Suprapubic skin (tissue), 4 donors: ENCODE measurements at regions not wholly inside any gene's neighbourhood (a gene's known extent, or its start where the extent isn't known, plus 50 kb on each side); places are given as distances from the start of the nearest gene placed in this dataset.

Experiments
- DNase-seq, 2 donors: peaks; one replicate each; pipeline ENCODE4 v3.0.0-alpha.2; 2019; ENCODE audit warnings: low spot score in 2 of 2
- H3K27ac ChIP-seq: fragments of 200-600 bp; sonication (generic); one replicate; pipeline ENCODE4 v1.5.1; 2019
- H3K27me3 ChIP-seq: fragments of 200-600 bp; sonication (generic); one replicate; pipeline ENCODE4 v1.5.1; 2019
- H3K36me3 ChIP-seq: fragments of 200-600 bp; sonication (generic); one replicate; pipeline ENCODE4 v1.5.1; 2019
- H3K4me1 ChIP-seq: fragments of 200-600 bp; sonication (generic); one replicate; pipeline ENCODE4 v1.5.1; 2019
- H3K4me3 ChIP-seq: fragments of 200-600 bp; sonication (generic); one replicate; pipeline ENCODE4 v1.5.1; 2019; ENCODE audit warnings: mild to moderate bottlenecking
- H3K9me3 ChIP-seq: fragments of 200-600 bp; sonication (generic); one replicate; pipeline ENCODE4 v1.5.1; 2019
- EP300 ChIP-seq: sonication (generic); formaldehyde crosslinking; IDR thresholded peaks from one replicate; pipeline ENCODE4 v1.6.1; 2017; ENCODE audit warnings: antibody characterized with exemption
- POLR2A ChIP-seq, 2 donors: fragments of 450-650 bp; IDR thresholded peaks; one replicate each; pipeline ENCODE4 v1.6.1; 2017; ENCODE audit warnings: antibody characterized with exemption in 2 of 2, mild to moderate bottlenecking in 2 of 2, moderate library complexity in 2 of 2
- POLR2AphosphoS5 ChIP-seq, 3 donors: sonication (generic); formaldehyde crosslinking; IDR thresholded peaks; one replicate each; pipeline ENCODE4 v1.6.1; 2017; ENCODE audit warnings: antibody characterized with exemption in 3 of 3
- WGBS: methylation state at CpG from one replicate; pipeline ENCODE4 v1.1.5; 2018; 5-methylcytosine and 5-hydroxymethylcytosine counted together
- TF ChIP-seq, protein P1 (sequence below), 2 donors: fragments of 200-600 bp in 1 of 2; fragments of 450-650 bp in 1 of 2; sonication (generic) in 1 of 2; IDR thresholded peaks; one replicate each; pipeline ENCODE4 v1.5.1; 2016 to 2019; ENCODE audit warnings: antibody characterized with exemption in 2 of 2, mild to moderate bottlenecking in 1 of 2, moderate library complexity in 1 of 2

DNA sequence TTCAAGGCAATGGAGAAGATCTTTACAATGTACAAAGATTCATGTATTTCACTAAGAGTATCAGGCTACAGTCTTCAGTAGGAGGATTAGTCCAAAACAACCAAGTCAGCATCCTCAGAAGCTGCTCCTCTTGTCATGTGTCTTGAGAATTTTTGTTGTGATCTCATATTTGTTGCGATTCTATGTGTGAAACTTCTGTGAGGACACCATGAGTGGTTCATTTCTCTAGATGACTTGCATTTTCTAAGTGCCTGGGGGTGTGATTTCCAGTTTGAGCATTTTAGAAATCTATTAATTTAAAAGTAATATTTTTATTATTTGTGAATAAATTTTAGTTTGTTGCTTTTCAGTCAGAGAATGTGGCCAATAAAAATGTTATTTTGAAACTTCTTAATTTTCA is 94.5 kb downstream of the RAP2A start:
- Histone ChIP-seq H3K4me3 (no peak overlapping the region), H3K4me1 (no peaks in the 10 kb centered on the region), H3K36me3 (no peaks in the 10 kb centered on the region), H3K9me3 (no peaks in the 10 kb centered on the region), H3K27me3 (no peaks in the 10 kb centered on the region), H3K27ac (no peak overlapping the region)
- 92% methylated on average over 1 of the region's 1 CpG for WGBS
- TF ChIP-seq EP300 (no peak), POLR2A (IDR thresholded peaks at IDR 0.05) (no peak), POLR2AphosphoS5 (IDR thresholded peaks at IDR 0.05) (no peak)
- TF ChIP-seq, protein P1, sequence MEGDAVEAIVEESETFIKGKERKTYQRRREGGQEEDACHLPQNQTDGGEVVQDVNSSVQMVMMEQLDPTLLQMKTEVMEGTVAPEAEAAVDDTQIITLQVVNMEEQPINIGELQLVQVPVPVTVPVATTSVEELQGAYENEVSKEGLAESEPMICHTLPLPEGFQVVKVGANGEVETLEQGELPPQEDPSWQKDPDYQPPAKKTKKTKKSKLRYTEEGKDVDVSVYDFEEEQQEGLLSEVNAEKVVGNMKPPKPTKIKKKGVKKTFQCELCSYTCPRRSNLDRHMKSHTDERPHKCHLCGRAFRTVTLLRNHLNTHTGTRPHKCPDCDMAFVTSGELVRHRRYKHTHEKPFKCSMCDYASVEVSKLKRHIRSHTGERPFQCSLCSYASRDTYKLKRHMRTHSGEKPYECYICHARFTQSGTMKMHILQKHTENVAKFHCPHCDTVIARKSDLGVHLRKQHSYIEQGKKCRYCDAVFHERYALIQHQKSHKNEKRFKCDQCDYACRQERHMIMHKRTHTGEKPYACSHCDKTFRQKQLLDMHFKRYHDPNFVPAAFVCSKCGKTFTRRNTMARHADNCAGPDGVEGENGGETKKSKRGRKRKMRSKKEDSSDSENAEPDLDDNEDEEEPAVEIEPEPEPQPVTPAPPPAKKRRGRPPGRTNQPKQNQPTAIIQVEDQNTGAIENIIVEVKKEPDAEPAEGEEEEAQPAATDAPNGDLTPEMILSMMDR (IDR thresholded peaks at IDR 0.05) = no peak
- DNase-seq = no peak

DNA sequence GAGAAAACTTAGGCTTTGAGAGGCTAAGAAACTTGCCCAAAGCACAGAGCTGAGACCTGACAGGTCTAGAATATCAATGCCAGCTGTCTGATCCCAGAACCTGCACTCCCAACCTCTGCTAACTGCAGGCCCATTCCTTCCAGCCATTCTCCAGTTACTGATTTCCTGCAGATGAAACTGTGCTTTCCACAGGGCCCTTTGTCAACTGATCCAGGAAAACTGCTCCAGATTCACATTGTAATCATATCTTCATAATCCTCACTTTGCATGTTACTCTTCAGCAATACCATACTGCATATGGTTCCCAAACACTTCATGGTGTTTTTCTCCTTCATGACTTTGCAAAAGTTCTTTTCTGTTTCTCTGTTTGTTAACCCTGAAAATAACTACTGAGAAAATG is 100.6 kb downstream of the RAP2A start:
- H3K4me3 ChIP-seq = no peak overlapping the region
- TF ChIP-seq, protein P1 (IDR thresholded peaks at IDR 0.05) = no peak
- TF ChIP-seq POLR2A (IDR thresholded peaks at IDR 0.05) (no peak), POLR2AphosphoS5 (IDR thresholded peaks at IDR 0.05) (no peak), EP300 (no peak)
- H3K27ac ChIP-seq = no peak overlapping the region
- H3K27me3 ChIP-seq = no peaks in the 10 kb centered on the region
- H3K36me3 ChIP-seq = no peaks in the 10 kb centered on the region
- no peaks in the 10 kb centered on the region for H3K9me3 ChIP-seq
- no peaks in the 10 kb centered on the region for H3K4me1 ChIP-seq
- no peak for DNase-seq

- no peak for DNase-seq
- Histone ChIP-seq H3K36me3 (no peaks in the 10 kb centered on the region), H3K4me3 (no peak overlapping the region), H3K4me1 (peaks cover 6% of the 10 kb centered on the region), H3K27me3 (no peaks in the 10 kb centered on the region), H3K27ac (no peak overlapping the region), H3K9me3 (no peaks in the 10 kb centered on the region)
- WGBS = 65% methylated on average over 1 of the region's 1 CpG
- TF ChIP-seq EP300 = no peak
- TF ChIP-seq POLR2A (IDR thresholded peaks at IDR 0.05) = no peak
- TF ChIP-seq, protein P1 (IDR thresholded peaks at IDR 0.05) = no peak
- no peak for TF ChIP-seq POLR2AphosphoS5 (IDR thresholded peaks at IDR 0.05)
Observed at GRCh38 chr13:97535614-97536013, 101.6 kb downstream of the RAP2A start.

GRCh38 chr13:97537110-97537509 is 103.1 kb downstream of the RAP2A start:
- 94% methylated on average over 1 of the region's 1 CpG for WGBS
- peaks cover 6% of the 10 kb centered on the region for H3K4me1 ChIP-seq
- H3K27me3 ChIP-seq = no peaks in the 10 kb centered on the region
- TF ChIP-seq, protein P1 (IDR thresholded peaks at IDR 0.05) = no peak
- TF ChIP-seq POLR2A (IDR thresholded peaks at IDR 0.05) (no peak), POLR2AphosphoS5 (IDR thresholded peaks at IDR 0.05) (no peak), EP300 (no peak)
- H3K9me3 ChIP-seq = no peaks in the 10 kb centered on the region
- no peak overlapping the region for H3K27ac ChIP-seq
- DNase-seq = no peak
- no peak overlapping the region for H3K4me3 ChIP-seq
- no peaks in the 10 kb centered on the region for H3K36me3 ChIP-seq

GRCh38 chr13:97538203-97538602 is 104.2 kb downstream of the RAP2A start:
- Histone ChIP-seq H3K9me3 (no peaks in the 10 kb centered on the region), H3K27me3 (no peaks in the 10 kb centered on the region), H3K27ac (no peak overlapping the region), H3K36me3 (no peaks in the 10 kb centered on the region), H3K4me1 (peaks cover 6% of the 10 kb centered on the region), H3K4me3 (no peak overlapping the region)
- no peak for TF ChIP-seq POLR2A (IDR thresholded peaks at IDR 0.05)
- TF ChIP-seq POLR2AphosphoS5 (IDR thresholded peaks at IDR 0.05) = no peak
- WGBS = 45% methylated on average over 2 of the region's 2 CpGs
- no peak for DNase-seq
